Fibroblast of peridontal ligament (primary cell): ENCODE measurements at regions not wholly inside any gene's neighbourhood (a gene's known extent, or its start where the extent isn't known, plus 50 kb on each side); places are given as distances from the start of the nearest gene placed in this dataset.

ENCODE experiments used
- DNase-seq: peaks from one replicate; pipeline ENCODE4 v3.0.0-alpha.2; 2010; ENCODE audit errors: extremely low read depth

GRCh38 chr6:106772270-106773142 is 143.1 kb downstream of the QRSL1 start:
- DNase-seq: no peak

GRCh38 chr6:106771822-106772221 is 142.4 kb downstream of the QRSL1 start:
- DNase-seq: no peak

- no peak for DNase-seq
Observed at GRCh38 chr6:106770663-106771062, 141.3 kb downstream of the QRSL1 start.

GRCh38 chr6:106770081-106770480 is 140.7 kb downstream of the QRSL1 start:
- no peak for DNase-seq

GRCh38 chr6:106767271-106767670 is 137.9 kb downstream of the QRSL1 start:
- DNase-seq: no peak

GRCh38 chr6:106766201-106766600 is 136.8 kb downstream of the QRSL1 start:
- no peak for DNase-seq

- no peak for DNase-seq
Observed at GRCh38 chr6:106765496-106765895, 136.1 kb downstream of the QRSL1 start.

GRCh38 chr6:106764353-106764980 is 135.1 kb downstream of the QRSL1 start:
- no peak for DNase-seq

- DNase-seq: no peak
Observed at GRCh38 chr6:106763361-106763760, 134.0 kb downstream of the QRSL1 start.

- no peak for DNase-seq
Observed at GRCh38 chr6:106761160-106761559, 131.8 kb downstream of the QRSL1 start.

- no peak for DNase-seq
Observed at GRCh38 chr6:106759112-106759511, 129.7 kb downstream of the QRSL1 start.

GRCh38 chr6:106757722-106758467 is 128.5 kb downstream of the QRSL1 start:
- DNase-seq: no peak

GRCh38 chr6:106757267-106757666 is 127.9 kb downstream of the QRSL1 start:
- DNase-seq: no peak

GRCh38 chr6:106754215-106754614 is 124.8 kb downstream of the QRSL1 start:
- no peak for DNase-seq

GRCh38 chr6:106752641-106753040 is 123.3 kb downstream of the QRSL1 start:
- no peak for DNase-seq

- DNase-seq: no peak
Observed at GRCh38 chr6:106751501-106752252, 122.3 kb downstream of the QRSL1 start.

- DNase-seq: no peak
Observed at GRCh38 chr6:106750946-106751345, 121.6 kb downstream of the QRSL1 start.

GRCh38 chr6:106750142-106750918 is 121.0 kb downstream of the QRSL1 start:
- DNase-seq: no peak

GRCh38 chr6:106749609-106750008 is 120.2 kb downstream of the QRSL1 start:
- no peak for DNase-seq

GRCh38 chr6:106748547-106749207 is 119.3 kb downstream of the QRSL1 start:
- DNase-seq: no peak
